GM08714 (cell line): ENCODE measurements at regions not wholly inside any gene's neighbourhood (a gene's known extent, or its start where the extent isn't known, plus 50 kb on each side); places are given as distances from the start of the nearest gene placed in this dataset.

Experiments used
- H3K4me3 ChIP-seq: fragments of 200-500 bp; sonication (Bioruptor generic); 2 replicates; pipeline ENCODE4 v1.5.1; 2014; ENCODE audit warnings: mild to moderate bottlenecking, low read length, inconsistent platforms
- ZNF274 ChIP-seq: IDR thresholded peaks from 2 replicates; pipeline ENCODE4 v1.6.1; 2012; ENCODE audit warnings: mild to moderate bottlenecking, low read depth, low read length

DNA sequence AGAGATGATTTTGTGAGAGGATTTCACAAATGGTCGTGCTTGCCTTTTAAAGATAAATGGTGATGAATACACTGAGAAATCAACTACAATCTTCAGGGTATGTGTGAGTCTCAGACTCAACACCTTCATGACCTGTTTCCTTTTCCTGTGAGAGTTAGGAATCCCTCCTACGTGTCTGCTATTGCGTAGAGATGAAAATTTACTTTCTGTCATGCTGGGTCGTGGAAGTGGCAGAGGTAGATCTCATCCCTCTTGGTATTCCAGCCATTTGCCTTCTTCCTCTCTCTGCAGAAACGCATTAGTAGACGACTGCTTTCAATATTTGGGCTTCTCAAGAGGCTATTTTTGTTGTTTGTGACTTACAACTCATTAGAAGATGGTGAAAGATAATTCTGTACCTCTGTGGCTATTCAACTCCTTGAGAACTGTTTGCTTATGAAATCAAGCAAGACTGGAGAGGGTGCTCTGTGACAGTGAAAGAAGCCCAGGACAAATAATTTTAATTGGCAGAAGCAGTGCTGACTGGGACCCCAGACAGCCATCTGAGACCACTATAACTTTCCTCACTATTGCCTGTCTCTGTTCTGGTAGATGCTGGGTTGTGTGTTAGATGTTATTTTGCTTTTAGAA, 233.1 kb downstream of the LACC1 start:
- TF ChIP-seq ZNF274 = no peak
- H3K4me3 ChIP-seq = no peak overlapping the region

DNA sequence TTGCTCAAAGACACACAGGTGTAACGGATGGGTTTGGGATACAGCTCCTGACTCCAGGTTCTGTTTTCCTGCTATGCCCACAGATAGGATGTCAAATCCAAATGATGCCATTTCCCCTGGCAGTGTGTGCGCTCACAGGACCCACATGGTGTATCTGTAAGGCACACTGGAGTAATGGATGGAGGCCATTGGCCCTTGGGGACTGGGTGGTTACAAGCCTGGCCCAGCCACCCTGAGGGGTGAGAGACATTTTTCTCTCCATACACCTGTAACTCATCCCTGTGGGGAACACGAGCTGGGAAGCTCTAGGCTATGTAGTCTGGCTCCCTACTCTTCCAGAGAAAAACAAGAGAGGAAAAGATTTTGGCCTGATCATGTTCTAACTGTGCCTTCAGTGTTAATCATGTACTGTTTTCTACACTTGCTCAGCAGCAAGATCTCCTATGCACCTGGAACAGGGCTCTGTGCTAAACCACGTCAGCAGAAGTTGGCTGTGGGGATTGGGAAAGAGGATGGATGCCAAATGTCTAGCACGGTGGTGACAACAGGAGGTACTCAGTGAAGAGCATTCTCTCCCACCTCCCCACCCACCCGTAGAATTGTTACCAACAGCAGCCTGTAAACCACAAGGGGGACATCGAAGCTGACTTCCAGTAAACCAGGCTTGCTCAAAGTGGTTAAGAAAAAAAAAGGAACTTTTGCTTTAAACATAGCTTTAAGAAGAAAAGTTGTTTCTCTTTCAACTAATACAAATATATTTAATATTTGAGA, 237.0 kb downstream of the LACC1 start:
- no peak overlapping the region for H3K4me3 ChIP-seq
- TF ChIP-seq ZNF274 = no peak

DNA sequence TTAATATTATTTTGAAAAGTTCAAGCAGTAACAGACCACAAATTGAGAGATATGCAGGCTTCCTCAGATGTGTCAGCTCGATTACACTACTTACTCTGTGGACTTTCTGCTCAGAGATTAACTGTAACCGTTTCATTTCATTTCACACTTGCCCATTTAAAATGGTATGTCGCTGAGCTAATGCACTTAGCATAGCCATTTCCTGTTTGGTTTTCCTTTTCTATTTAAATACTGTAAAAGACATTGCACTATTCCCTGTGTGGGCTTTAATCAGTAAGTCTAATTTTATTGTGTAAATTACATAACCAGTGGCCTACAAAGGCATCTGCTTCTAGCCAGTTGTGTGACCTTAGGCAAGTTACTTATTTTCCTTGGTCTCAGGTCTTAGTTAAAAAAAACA, 237.6 kb downstream of the LACC1 start:
- H3K4me3 ChIP-seq = no peak overlapping the region
- TF ChIP-seq ZNF274 = no peak

DNA sequence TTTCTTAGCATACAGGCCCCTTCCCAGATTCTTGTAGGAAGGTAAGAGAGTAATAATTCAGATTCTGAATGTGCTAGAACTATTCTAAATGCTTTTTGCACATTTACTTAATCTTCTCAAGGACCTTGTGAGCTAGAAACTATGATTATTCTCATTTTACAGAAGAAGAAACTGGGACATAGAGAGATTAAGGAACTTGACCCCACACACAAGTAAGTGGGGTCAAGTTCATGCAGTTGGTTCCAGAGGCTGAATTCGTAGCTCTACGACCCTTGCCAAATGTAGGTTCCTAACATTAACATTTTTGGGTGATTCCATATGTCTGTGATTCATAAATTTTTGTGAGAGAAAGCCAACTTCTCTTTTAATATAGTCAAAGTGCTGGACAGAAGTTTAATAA, 238.1 kb downstream of the LACC1 start:
- no peak overlapping the region for H3K4me3 ChIP-seq
- TF ChIP-seq ZNF274 = no peak

DNA sequence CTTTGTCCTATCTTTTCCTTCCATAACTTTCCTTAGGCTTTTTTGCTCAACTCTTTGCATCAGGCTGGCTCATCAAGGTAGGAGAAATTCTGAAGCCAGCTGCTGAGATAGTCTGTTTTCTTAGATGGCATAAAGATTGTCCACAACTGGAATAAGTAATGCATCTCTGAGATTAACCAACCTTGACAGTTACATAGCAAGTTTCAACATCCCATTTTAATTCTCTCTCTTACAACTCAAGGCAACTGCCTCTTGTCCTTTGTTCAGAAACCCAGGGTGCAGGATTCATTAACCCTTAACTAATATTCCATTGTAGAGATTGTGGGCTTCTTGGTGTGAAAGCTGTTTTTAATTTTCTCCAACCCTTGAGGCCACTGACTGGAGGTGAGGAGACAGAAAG, 239.2 kb downstream of the LACC1 start:
- TF ChIP-seq ZNF274 = no peak
- H3K4me3 ChIP-seq = no peak overlapping the region

DNA sequence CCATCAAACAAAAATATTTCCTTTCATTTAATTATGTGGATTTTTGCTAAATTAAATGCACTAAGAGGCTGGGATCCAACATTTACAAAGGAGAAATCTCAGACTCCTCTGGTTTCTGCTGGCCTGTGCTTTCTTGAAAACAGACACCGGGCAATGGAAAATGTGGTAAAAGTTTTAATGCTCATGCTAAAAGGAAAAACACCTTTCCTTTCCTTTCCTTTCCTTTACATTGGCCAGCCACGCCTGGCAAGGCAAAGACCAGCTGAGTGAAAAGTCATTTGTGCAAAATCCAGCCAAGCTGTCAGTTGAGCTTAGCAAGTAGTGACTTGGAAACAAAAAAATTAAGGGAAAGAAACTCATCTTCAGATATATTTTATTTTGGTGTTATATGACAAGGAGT, 240.3 kb downstream of the LACC1 start:
- no peak overlapping the region for H3K4me3 ChIP-seq
- TF ChIP-seq ZNF274 = no peak

DNA sequence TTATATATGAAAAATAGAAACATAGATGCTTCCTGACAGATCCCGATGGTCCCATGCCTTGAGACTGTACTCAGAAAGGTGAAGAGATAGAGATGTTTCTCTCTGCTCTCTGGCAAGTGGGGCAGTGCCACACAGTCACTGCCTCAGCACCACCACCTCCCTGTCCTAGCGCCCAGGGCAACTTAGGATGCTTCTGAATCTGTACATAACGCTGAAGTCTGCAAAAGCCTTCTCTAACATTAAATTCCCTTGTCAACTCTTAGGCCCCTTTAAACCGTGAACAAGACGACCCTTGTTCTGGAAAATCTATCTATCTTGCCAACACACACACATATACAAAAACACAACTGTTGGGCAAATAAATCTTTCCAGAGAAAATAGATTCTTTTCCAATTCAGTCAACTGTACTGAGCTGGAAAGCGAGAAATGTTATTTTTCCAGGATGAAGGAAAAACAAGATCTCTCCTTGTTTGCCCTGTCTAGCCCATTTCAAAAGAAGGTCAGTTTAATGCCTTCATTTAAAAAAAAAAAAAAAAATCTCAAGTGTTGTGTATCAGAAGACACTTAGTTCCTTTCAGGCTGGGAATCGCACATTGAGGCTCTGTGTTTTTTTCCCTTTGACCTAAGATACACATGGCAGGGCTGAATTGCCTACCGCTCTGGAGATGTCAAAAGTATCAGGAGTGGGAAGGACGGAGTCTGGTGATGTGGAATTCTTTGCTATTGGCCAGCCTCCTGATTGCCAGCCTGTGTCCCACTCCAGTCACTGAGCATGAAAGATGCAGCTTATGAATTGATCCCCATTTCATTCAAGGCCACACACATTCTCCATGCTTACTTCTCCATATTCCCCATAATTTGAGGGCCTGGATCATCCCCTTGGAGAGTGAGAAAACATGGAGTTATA, 241.4 kb downstream of the LACC1 start:
- TF ChIP-seq ZNF274 = no peak
- no peak overlapping the region for H3K4me3 ChIP-seq

DNA sequence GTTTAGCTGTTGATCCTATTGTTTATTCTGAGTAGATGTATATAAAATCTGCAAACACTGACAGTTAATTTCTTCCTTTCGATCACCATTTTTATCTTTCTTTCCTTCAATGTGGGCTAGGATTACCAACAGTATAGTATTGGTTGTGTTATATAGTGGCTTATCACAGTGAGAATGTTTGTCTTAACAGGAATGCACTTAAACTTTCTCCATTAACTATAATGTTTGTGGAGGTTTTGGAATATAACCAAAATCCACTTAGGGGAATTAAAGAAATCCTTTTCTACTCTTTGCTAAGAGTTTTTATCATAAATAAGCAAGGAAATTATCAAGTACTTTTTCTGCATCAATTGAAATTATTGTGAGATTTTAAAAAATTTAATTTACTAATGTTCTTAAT, 244.6 kb downstream of the LACC1 start:
- no peak for TF ChIP-seq ZNF274
- no peak overlapping the region for H3K4me3 ChIP-seq

DNA sequence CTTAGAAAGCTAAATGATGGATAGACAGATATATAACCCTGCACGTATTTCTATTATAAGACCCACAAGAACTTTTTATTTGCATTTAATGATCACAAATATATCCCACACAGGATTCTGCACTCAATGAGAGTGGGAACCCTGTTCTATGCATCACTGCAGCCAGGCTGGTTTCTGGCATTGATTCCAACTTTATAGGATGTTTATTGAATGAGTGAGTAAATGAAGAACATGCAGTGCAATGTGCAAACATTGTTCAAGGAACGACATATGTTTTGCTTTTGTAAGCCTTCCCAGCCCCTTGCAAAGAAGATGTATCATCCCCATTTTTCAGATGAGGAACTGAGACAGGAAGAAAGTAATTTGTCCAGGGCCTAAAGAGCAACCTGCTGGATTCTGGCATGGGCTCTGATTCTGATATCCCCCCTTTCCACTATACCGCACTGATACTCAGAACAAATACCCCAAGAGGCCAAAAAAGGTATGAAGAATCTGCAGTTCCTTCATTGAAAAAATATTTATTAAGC, 246.3 kb downstream of the LACC1 start:
- H3K4me3 ChIP-seq = no peak overlapping the region
- no peak for TF ChIP-seq ZNF274

DNA sequence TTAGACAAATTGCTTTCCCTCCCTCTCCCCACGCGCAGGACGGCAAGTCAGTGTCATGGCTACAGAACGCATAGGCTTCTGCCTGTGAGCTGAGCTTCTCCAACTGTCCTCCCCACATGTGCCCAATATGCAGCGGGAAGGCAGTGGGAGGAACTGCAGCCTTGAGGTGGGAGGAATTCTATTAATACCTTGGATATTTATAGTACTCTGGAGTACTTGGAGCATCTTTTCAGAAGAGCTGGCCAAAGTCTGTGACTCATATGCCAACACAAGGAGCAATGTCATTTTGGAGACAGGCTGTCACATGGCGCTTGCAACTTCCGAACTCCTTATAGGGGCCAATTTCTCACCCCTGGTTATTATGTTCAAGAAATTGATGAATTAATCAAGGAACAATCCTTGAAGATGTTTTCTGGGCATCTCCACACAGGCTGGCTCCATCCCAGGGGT, 245.0 kb upstream of the SERP2 start:
- H3K4me3 ChIP-seq = no peak overlapping the region
- TF ChIP-seq ZNF274 = no peak

DNA sequence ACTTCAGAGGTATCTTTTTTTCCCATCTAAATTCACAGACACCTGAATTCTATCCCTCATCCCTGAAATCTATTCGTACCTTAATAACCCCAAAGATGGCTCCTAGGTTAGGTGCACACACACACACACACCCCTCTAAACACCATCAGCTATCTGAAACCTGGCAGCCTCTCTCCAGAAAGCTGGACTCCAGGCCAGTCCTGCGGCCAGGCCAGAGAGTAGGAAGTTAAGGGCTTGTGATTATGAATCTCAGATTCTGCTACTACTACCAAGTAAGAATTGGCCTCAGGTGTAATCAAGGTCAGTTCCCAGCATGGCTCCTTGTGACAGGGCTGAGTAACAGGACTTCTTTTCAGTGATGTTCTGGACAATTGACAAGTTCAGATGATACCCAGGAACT, 244.2 kb upstream of the SERP2 start:
- TF ChIP-seq ZNF274 = no peak
- H3K4me3 ChIP-seq = no peak overlapping the region

DNA sequence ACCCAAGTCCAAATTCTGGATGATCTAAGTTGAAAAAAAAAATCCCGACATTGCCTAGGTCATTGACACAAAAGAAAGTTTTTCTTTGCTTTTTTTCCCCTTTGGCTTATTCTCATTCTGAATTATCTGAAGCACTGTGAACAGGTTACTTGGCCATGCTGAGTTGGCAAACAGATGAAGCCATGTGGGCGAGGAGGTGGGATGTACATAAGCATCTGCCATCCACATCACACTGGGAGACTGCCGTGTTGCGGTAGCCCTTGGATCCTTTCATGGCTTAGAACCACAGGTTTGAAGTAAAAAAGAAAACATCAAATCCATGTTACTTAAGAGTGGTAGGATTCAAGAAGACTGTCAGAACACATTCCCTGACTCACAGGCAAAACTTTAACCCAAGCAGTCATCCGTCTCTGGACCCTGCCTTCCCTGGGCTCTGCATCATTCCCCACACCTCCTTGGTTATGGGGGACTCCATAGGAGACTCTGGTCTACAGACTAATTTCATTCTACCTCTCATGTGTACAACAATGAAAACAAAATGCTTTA, 242.5 kb upstream of the SERP2 start:
- H3K4me3 ChIP-seq = no peak overlapping the region
- no peak for TF ChIP-seq ZNF274

DNA sequence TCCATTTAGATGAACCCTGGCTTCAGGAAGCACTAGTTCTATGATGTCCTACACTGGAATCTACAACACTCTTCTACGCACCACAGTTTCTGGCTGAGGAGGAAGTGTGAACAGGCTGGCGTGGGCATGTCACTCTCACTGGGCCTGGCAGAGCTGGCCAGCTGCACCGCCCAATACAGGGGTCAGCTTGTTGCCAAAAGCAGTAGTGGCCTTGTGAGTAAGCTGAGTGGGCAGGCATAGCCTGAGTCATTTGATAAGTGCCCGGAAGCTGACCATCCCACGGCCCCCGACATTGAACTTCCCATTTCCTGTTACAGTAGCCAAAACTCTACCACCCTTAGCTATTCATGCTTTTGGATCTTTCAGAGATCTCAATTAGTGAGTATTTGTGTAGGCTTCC, 240.9 kb upstream of the SERP2 start:
- no peak for TF ChIP-seq ZNF274
- no peak overlapping the region for H3K4me3 ChIP-seq

DNA sequence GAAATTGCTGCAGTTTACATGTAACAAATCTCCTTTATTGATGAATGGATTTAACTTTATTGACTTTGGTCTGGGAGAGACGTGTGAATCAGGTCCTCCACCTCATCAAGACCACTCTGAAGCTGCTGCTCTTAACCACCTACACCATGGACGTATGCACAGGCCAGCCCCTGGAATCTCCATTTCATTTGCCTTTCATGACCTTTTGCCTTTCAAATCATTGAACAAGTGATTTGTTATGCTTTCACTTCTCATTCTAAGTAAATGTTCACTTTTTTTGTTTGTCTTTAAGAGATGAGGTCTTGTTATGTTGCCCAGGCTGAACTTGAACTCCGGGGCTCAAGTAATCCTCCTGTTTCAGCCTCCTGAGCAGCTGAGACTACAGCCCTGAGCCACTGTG, 240.0 kb upstream of the SERP2 start:
- no peak overlapping the region for H3K4me3 ChIP-seq
- TF ChIP-seq ZNF274 = no peak

DNA sequence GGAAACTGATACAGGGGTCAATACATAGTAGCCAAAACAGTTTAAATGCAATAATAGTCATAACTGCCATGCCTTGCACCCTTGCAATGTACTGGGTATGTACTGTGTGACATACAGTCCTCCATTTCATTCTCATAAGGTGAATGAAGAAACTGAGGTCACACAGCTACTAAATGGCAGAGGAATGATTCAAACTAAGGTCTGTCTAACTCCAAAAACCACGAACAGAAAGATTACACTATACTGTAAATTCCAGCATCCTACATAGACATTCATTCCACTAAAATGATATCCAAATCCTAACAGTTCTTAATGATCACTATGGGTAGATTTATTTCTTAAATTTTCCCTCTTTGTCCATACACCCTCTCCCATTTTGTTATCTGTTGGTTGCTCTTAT, 238.1 kb upstream of the SERP2 start:
- TF ChIP-seq ZNF274 = no peak
- H3K4me3 ChIP-seq = no peak overlapping the region
